GM19324 (cell line): ENCODE measurements at regions not wholly inside any gene's neighbourhood (a gene's known extent, or its start where the extent isn't known, plus 50 kb on each side); places are given as distances from the start of the nearest gene placed in this dataset.
A peak's percentile ranks its signal among the peaks of the same experiment; 100 is the strongest.

Source experiments
- ATAC-seq: cut with Tn5 transposase; IDR thresholded peaks from one replicate; pipeline ENCODE4 v1.9.1; 2021; ENCODE audit warnings: mild to moderate bottlenecking, moderate library complexity; ENCODE audit not compliant: unreplicated experiment, low FRiP score

DNA sequence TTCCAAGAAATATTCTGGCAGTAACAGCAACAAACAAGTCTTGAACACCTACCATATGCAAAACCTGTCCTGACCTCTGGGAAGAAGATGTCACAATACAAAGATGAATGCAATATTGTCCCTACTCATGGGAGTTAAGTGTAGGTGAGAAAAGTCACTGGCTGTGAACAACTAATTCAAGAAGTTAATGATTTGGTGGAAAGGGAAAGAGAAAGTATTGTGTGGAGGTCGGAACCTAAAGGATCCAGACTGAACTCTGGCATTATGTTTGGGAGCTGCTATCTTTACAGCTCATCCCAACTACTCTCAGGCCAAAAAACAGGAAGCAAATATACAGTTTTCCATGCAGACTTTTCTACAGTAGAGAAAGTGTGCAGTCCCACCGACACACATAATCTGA lies 285.3 kb upstream of the PRDM1 start:
- no peak for ATAC-seq

DNA sequence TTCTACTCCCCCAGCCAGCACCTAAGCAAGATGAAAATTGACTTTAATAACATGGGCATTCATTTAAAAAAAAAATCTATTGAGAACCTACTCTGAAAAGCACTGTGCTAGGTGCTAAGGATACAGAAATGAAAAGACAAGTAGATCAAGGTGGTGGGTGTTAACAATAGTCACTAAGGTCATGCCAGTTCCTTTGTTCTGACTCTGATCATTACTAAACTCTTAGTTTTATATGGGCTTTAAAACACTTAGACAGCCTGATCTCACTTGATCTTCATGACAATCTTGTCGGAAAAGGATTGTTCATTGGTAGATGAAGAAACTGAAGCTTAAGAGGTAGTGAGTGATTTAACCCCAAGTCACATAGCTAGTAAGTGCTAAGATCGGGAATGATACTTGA lies 285.7 kb upstream of the PRDM1 start:
- no peak for ATAC-seq

- no peak for ATAC-seq
These were observed 287.1 kb upstream of the PRDM1 start for GRCh38 chr6:105799056-105799455.

DNA sequence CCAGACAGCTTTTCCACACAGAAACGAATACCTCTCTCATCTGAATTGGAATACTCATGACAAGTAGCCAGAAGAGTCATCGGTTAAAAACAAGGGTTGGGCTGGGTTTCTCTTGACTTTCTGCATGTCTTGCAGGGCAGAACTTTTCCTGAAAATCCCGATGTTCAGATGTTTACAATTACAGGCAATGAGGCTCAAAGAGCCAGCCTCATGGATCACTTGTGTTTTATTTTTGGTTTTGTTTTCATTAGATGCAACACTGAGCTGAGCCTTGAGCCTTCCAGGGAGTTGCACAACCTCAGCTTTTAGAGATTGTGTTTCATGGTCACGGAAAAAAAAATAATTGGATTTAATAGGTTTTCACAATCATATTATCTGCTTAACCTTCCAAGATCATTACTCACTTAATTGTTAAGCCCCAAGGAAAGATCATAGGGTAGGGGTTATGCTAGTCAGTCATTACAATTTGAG lies 288.1 kb upstream of the PRDM1 start:
- ATAC-seq: no peak

GRCh38 chr6:105797286-105797979 lies 288.7 kb upstream of the PRDM1 start:
- ATAC-seq: no peak

GRCh38 chr6:105795913-105796517 lies 290.1 kb upstream of the PRDM1 start:
- ATAC-seq: no peak

DNA sequence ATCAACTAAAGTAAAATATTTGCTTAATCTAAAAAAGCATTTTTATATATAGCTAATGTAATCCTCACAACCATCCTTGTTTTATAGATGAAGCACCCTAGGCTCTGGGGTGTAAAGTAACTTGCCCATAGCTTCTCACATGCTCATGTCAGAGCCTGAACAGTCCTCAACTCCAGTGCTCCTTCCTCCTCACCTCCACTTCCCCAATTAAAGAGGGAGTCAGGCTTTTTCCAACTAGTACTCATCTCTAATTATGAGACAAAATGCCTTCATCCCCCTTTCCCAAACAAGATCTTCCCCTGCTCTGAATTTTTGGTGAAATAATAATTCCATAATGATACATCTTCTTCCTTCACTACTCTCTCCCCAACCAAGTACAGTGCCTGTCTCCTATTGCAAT lies 290.8 kb upstream of the PRDM1 start:
- no peak for ATAC-seq

DNA sequence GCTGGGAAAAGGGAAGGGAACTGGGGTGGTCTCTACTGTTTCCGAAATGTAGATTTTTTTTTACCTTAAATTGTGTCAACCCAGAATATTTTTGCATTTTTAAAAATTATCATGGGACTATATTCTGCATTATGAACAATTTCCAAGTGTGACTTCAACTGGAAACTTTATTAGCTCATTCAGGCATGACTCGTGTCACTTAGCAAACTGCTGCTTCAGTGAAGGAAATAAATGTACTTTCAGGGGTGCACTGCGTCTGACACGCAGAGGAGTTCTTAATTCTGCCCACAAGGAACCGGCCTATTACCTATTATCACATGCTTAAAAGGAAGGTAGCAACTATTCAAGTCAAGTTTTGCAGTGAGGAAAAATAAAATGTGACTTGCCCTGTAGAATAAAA lies 291.3 kb upstream of the PRDM1 start:
- ATAC-seq: no peak

- ATAC-seq: no peak
These were observed 291.9 kb upstream of the PRDM1 start for GRCh38 chr6:105794239-105794638.

GRCh38 chr6:105793130-105793529 lies 293.0 kb upstream of the PRDM1 start:
- peak; percentile 37 for ATAC-seq

- no peak for ATAC-seq
These were observed 294.4 kb upstream of the PRDM1 start for GRCh38 chr6:105791583-105792318.

DNA sequence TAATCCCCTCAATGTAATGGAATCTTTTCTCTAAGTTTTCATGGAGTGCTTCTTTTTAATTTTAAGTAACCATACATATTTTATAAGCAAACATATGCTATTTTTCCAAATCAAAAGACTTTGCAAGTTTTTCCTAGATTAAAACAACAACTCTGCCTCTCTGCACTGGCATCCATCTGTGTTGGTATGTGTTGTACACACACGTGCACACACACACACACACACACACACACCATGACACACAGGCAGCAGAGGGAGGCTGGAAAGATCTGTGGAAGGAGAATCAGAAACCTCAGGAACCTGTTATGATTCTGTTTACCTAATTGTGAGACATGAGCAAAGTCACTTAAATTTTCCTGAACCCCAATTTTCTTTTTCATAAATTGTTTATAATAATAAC lies 295.0 kb upstream of the PRDM1 start:
- ATAC-seq: no peak

- no peak for ATAC-seq
These were observed 295.5 kb upstream of the PRDM1 start for GRCh38 chr6:105790635-105791034.

DNA sequence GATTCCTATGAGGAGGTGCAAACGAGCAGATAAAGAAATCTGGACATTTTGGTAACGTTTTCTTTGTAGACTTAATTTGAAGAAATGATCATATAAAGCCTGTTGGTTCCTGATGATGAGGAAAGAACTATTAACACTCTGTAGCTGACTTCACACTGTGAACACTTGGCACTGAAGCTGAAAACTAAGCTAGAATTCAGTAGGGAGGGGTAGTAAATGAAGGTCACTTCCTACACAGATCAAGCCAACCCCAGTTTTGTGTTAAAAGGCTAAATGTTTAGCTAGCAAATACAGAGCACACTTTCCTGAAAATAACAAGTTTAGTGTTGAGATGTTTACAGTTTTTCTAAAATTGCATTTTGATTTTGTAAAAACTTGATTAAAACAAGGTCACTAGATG lies 296.2 kb upstream of the PRDM1 start:
- ATAC-seq: no peak

GRCh38 chr6:105787747-105788146 lies 298.4 kb upstream of the PRDM1 start:
- ATAC-seq: no peak

- ATAC-seq: no peak
These were observed 299.1 kb upstream of the PRDM1 start for GRCh38 chr6:105786890-105787655.

GRCh38 chr6:105786449-105786848 lies 299.7 kb upstream of the PRDM1 start:
- ATAC-seq: no peak

- ATAC-seq: no peak
These were observed 300.9 kb upstream of the PRDM1 start for GRCh38 chr6:105785066-105785811.

GRCh38 chr6:105784179-105784578 lies 302.0 kb upstream of the PRDM1 start:
- no peak for ATAC-seq

- no peak for ATAC-seq
These were observed 302.7 kb upstream of the PRDM1 start for GRCh38 chr6:105783333-105783935.
